K562 (cell line): ENCODE measurements at regions not wholly inside any gene's neighbourhood (a gene's known extent, or its start where the extent isn't known, plus 50 kb on each side); places are given as distances from the start of the nearest gene placed in this dataset.

Experiments used
- ATAC-seq: fragments of 200-7000 bp; cut with Tn5 transposase; 3 replicates; pipeline ENCODE4 v1.9.1; 2020; ENCODE audit warnings: moderate library complexity
- BruUV-seq: library from RNA; stranded (reverse); fragments of 400-500 nt; replicated peaks from 2 replicates; lab custom pipeline; 2021; lab: Mats Ljungman, UMichigan
- CTCF ChIA-PET: fragments of 300-600 bp; formaldehyde crosslinking; extraction: SDS; loops from one replicate; lab custom pipeline; 2021; ENCODE audit warnings: low intra/inter-chr PET ratio; lab: Yijun Ruan, JAX
- POLR2A ChIA-PET: fragments of 300-600, 350-650 bp; sonication (Branson Sonifier 250); formaldehyde crosslinking; extraction: SDS; loops from one replicate; lab custom pipeline; 2021; ENCODE audit warnings: antibody characterized with exemption, inconsistent platforms; lab: Yijun Ruan, JAX
- DNase-seq, 4 experiments: peaks; one replicate each; pipeline versions ENCODE4 v3.0.0 to v3.0.0-alpha.2; 2011 to 2018; ENCODE audit warnings: low spot score in 3 of 4, mixed read lengths in 3 of 4; ENCODE audit errors: extremely low read depth in 1 of 4
- FAIRE-seq: peaks from 2 replicates; lab custom pipeline; 2011; peaks lifted over from hg19 to GRCh38; lab: Jason Lieb, UNC
- H2AFZ ChIP-seq: 2 replicates; pipeline ENCODE4 v1.6.0; 2011; ENCODE audit warnings: low read depth, low read length, control low read depth, inconsistent platforms
- H3K27ac ChIP-seq: fragments of 200-600 bp; 3 replicates; pipeline ENCODE4 v1.8.0; 2011; ENCODE audit warnings: low read depth, mild to moderate bottlenecking, control low read depth, inconsistent platforms, low read length, moderate library complexity, mixed read lengths; ENCODE audit errors: extremely low read depth
- H3K27me3 ChIP-seq, 2 experiments: fragments of 300-600 bp in 1 of 2; 2 replicates in 1 of 2; 3 replicates in 1 of 2; pipeline versions ENCODE4 v1.6.0 to v1.8.0; 2011; ENCODE audit warnings: inconsistent platforms in 2 of 2, low read length in 2 of 2, mild to moderate bottlenecking in 1 of 2, mixed read lengths in 1 of 2, moderate library complexity in 1 of 2; ENCODE audit not compliant: control insufficient read depth in 2 of 2, insufficient read depth in 2 of 2
- H3K36me3 ChIP-seq: fragments of 300-600 bp; 3 replicates; pipeline ENCODE4 v1.8.0; 2011; ENCODE audit warnings: mild to moderate bottlenecking, low read length, inconsistent platforms; ENCODE audit not compliant: control insufficient read depth, insufficient read depth
- H3K4me1 ChIP-seq, 2 experiments: fragments of 200-600 bp in 1 of 2; replicated peaks in 1 of 2; 2 replicates in 1 of 2; 3 replicates in 1 of 2; pipeline versions ENCODE4 v1.5.1 to v1.8.0; 2011; ENCODE audit warnings: inconsistent platforms in 2 of 2, low read length in 2 of 2, mild to moderate bottlenecking in 1 of 2, mixed read lengths in 1 of 2, moderate library complexity in 1 of 2; ENCODE audit not compliant: control insufficient read depth in 2 of 2, insufficient read depth in 2 of 2
- H3K4me2 ChIP-seq: 2 replicates; pipeline ENCODE4 v1.6.1; 2011; ENCODE audit warnings: low read length, control low read depth, inconsistent platforms, mixed read lengths; ENCODE audit not compliant: insufficient read depth
- H3K4me3 ChIP-seq: fragments of 200-600 bp; sonication (generic), shearing (Covaris generic); 2 replicates; pipeline ENCODE4 v1.5.1; 2016; ENCODE audit warnings: control low read depth, inconsistent platforms
- H3K79me2 ChIP-seq: fragments of 200-600 bp; 3 replicates; pipeline ENCODE4 v1.8.0; 2011; ENCODE audit warnings: low read length, inconsistent platforms; ENCODE audit not compliant: control insufficient read depth, insufficient read depth
- H3K9ac ChIP-seq, 2 experiments: 2 replicates each; pipeline versions ENCODE4 v1.6.0 to v1.6.1; 2011; ENCODE audit warnings: low read depth in 2 of 2, low read length in 2 of 2, control low read depth in 1 of 2, inconsistent platforms in 1 of 2, mild to moderate bottlenecking in 1 of 2, mixed read lengths in 1 of 2; ENCODE audit not compliant: insufficient read depth in 1 of 2
- H3K9me1 ChIP-seq: one replicate; pipeline ENCODE4 v1.6.0; 2011; ENCODE audit warnings: inconsistent platforms, mild to moderate bottlenecking, low read length, moderate library complexity; ENCODE audit not compliant: control insufficient read depth, insufficient read depth
- H3K9me3 ChIP-seq: replicated peaks from 2 replicates; pipeline ENCODE4 v1.5.1; 2011; ENCODE audit warnings: low read depth, low read length, inconsistent platforms; ENCODE audit not compliant: control insufficient read depth, insufficient read depth
- H4K20me1 ChIP-seq: replicated peaks from 2 replicates; pipeline ENCODE4 v1.6.1; 2011; ENCODE audit warnings: low read length, inconsistent platforms, mixed read lengths; ENCODE audit not compliant: control insufficient read depth, insufficient read depth
- BMI1 ChIP-seq: fragments of 150-350 bp; IDR thresholded peaks from 2 replicates; pipeline ENCODE4 v1.6.1; 2014; ENCODE audit warnings: low read length
- C11orf30 ChIP-seq: fragments of 450-650 bp; IDR thresholded peaks from 2 replicates; pipeline ENCODE4 v1.6.1; 2016; ENCODE audit warnings: low read depth, mild to moderate bottlenecking
- IRF9 ChIP-seq: fragments of 450-650 bp; IDR thresholded peaks from 2 replicates; pipeline ENCODE4 v1.6.1; 2016; ENCODE audit warnings: missing biosample characterization, missing genetic modification characterization
- MAFF ChIP-seq: IDR thresholded peaks from 2 replicates; pipeline ENCODE4 v1.6.1; 2012; ENCODE audit warnings: low read length, improper control_type of control experiment
- MEF2A ChIP-seq: IDR thresholded peaks from 2 replicates; pipeline ENCODE4 v1.6.1; 2011; ENCODE audit warnings: low read depth, mild to moderate bottlenecking, low read length, moderate library complexity; ENCODE audit not compliant: control insufficient read depth
- NBN ChIP-seq: fragments of 450-650 bp; IDR thresholded peaks from 2 replicates; pipeline ENCODE4 v1.6.1; 2016; ENCODE audit warnings: low read depth, mild to moderate bottlenecking
- NEUROD1 ChIP-seq: fragments of 150-350 bp; IDR thresholded peaks from 2 replicates; pipeline ENCODE4 v1.6.1; 2014; ENCODE audit warnings: borderline replicate concordance, low read length, low read depth; ENCODE audit not compliant: partially characterized antibody
- PRMT5 ChIP-seq: sonication (generic); formaldehyde crosslinking; IDR thresholded peaks from 2 replicates; pipeline ENCODE4 v1.5.0; 2020; ENCODE audit warnings: missing genetic modification reagents
- PTTG1 ChIP-seq: fragments of 450-650 bp; IDR thresholded peaks from 2 replicates; pipeline ENCODE4 v1.6.1; 2016; ENCODE audit warnings: low read depth, mild to moderate bottlenecking, missing genetic modification characterization, missing compliant biosample characterization
- RBM22 ChIP-seq: fragments of 200-400 bp; formaldehyde crosslinking; IDR thresholded peaks from 2 replicates; pipeline ENCODE4 v1.6.1; 2018; ENCODE audit warnings: low read length, low read depth; ENCODE audit not compliant: poor library complexity, severe bottlenecking
- RFX7 ChIP-seq: fragments of 250-450 bp; sonication (Bioruptor Pico); IDR thresholded peaks from 2 replicates; pipeline ENCODE4 v1.5.1; 2021; ENCODE audit warnings: mild to moderate bottlenecking
- RNF219 ChIP-seq: fragments of 250-450 bp; sonication (Bioruptor Pico); IDR thresholded peaks from 2 replicates; pipeline ENCODE4 v1.5.0; 2022; ENCODE audit warnings: mild to moderate bottlenecking
- SMARCE1 ChIP-seq: fragments of 450-650 bp; IDR thresholded peaks from 2 replicates; pipeline ENCODE4 v1.7.1; 2016; ENCODE audit warnings: mild to moderate bottlenecking
- SNAPC5 ChIP-seq: fragments of 250-450 bp; sonication (Bioruptor Pico); IDR thresholded peaks from 2 replicates; pipeline ENCODE4 v1.8.0; 2021; ENCODE audit warnings: moderate library complexity, mild to moderate bottlenecking, inconsistent platforms
- SP1 ChIP-seq: sonication (generic); formaldehyde crosslinking; IDR thresholded peaks from 2 replicates; pipeline ENCODE4 v1.8.1; 2022; ENCODE audit warnings: mild to moderate bottlenecking, missing genetic modification reagents
- STAT5B ChIP-seq: fragments of 250-450 bp; sonication (Bioruptor Pico); IDR thresholded peaks from 2 replicates; pipeline ENCODE4 v1.8.0; 2021; ENCODE audit warnings: mild to moderate bottlenecking, inconsistent platforms
- U2AF2 ChIP-seq: fragments of 200-400 bp; formaldehyde crosslinking; optimal IDR thresholded peaks from 2 replicates; pipeline ENCODE3; 2017; ENCODE audit warnings: low read depth, mild to moderate bottlenecking, low read length
- ZHX1 ChIP-seq: fragments of 150-350 bp; conservative IDR thresholded peaks from 2 replicates; pipeline ENCODE4 v1.6.1; 2014; ENCODE audit warnings: low read length
- ZNF316 ChIP-seq: fragments of 450-650 bp; IDR thresholded peaks from 2 replicates; pipeline ENCODE4 v1.6.1; 2016
- ZNF764 ChIP-seq: fragments of 250-450 bp; sonication (Bioruptor Pico); IDR thresholded peaks from 2 replicates; pipeline ENCODE4 v1.4.0; 2020; ENCODE audit warnings: low read depth, mild to moderate bottlenecking, moderate library complexity
- in situ Hi-C: fragments of 300-500 bp; cut with MboI; formaldehyde crosslinking; loops from 4 replicates; pipeline ENCODE4 v1.15.0; 2018; ENCODE audit warnings: inconsistent platforms, mixed read lengths
- intact Hi-C: fragments of 100-400 bp; cut with micrococcal nuclease; formaldehyde crosslinking; loops from 2 replicates; pipeline ENCODE4 v1.14.2; 2022

GRCh38 chr11:11016943-11017342, 159.1 kb upstream of the ZBED5 start:
- ATAC-seq (no peak), DNase-seq (no peak), FAIRE-seq (no peak)
- Histone ChIP-seq H3K9me3 (no peaks in the 10 kb centered on the region), H2AFZ (no peak overlapping the region), H3K79me2 (no peaks in the 10 kb centered on the region), H3K36me3 (no peaks in the 10 kb centered on the region), H3K27ac (no peak overlapping the region), H4K20me1 (no peaks in the 10 kb centered on the region), H3K4me2 (no peak overlapping the region), H3K4me3 (no peak overlapping the region), H3K27me3 (peaks cover 0 to 5% of the 10 kb centered on the region in 2 experiments; a peak in 1 of 5 replicates), H3K9me1 (no peaks in the 10 kb centered on the region), H3K9ac (no peak overlapping the region), H3K4me1 (peaks cover 0 to 4% of the 10 kb centered on the region in 2 experiments; a peak in 2 of 5 replicates)
- BruUV-seq = no TSS peak
- ChIA-PET POLR2A (interaction anchor here (1.0 kb wide), 1 partner anchor 214 kb away, joined by 4 read pairs; no protein-coding TSS in a partner anchor), CTCF (no interaction called here)
- intact Hi-C loops (no loop called here), in situ Hi-C loops (no loop called here)
- TF ChIP-seq U2AF2 = no peak
- TF ChIP-seq MEF2A = no peak
- TF ChIP-seq RNF219 (CRISPR knock-in tag) = no peak
- TF ChIP-seq STAT5B = no peak
- TF ChIP-seq BMI1 = no peak
- TF ChIP-seq ZHX1 = no peak
- TF ChIP-seq C11orf30 = 0 out of 2 replicates have a peak, but pooled peaks have one; percentile 25
- TF ChIP-seq PTTG1 (tag) = no peak
- TF ChIP-seq SP1 (CRISPR knock-in tag) = no peak
- no peak for TF ChIP-seq SMARCE1
- TF ChIP-seq MAFF = 0 out of 2 replicates have a peak, but pooled peaks have one; percentile 2
- TF ChIP-seq IRF9 (tag) = no peak
- no peak for TF ChIP-seq ZNF764 (CRISPR knock-in tag)
- TF ChIP-seq RFX7 = no peak
- no peak for TF ChIP-seq PRMT5
- no peak for TF ChIP-seq RBM22
- no peak for TF ChIP-seq NEUROD1
- TF ChIP-seq ZNF316 = peak; percentile 53; the same call in 1 of the 2 replicates
- no peak for TF ChIP-seq NBN
- no peak for TF ChIP-seq SNAPC5 (CRISPR knock-in tag)
